ENCODE measurements at regions not wholly inside any gene's neighbourhood (a gene's known extent, or its start where the extent isn't known, plus 50 kb on each side); places are given as distances from the start of the nearest gene placed in this dataset.

DNA sequence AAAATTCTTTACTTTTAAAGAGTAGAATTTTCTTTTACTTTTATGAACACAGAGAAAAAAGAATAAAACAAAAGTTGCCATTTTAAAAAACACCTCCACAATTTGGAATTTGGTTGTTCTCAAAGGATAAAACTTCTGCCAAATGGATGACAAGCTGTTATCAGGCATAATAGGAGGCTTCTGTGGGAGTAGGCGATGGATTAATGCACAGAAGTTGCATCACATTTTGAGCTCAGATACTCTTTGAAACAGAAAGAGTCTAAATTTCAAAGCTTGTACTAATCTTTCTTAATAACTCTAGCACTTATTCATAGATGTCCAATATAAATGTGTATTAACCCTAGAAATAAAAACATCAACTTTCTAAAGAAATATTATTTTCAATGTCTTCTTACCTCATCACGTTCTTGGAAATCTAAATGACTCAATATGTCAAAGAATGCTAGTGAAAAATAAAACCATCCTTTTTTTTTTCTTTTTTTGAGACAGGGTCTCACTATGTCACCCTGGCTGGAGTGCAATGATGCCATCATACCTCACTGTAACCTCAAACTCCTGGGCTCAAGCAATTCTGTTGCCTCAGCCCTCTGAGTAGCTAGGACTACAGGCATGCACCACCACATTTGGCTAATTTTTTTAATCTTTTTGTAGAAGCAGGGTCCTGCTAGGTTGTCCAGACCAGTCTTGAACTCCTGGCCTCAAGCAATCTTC, 112.8 kb upstream of the USP25 start:
- TF ChIP-seq EP300 (IDR thresholded peaks at IDR 0.05) (no peak), POLR2AphosphoS5 (IDR thresholded peaks at IDR 0.05) (no peak), POLR2A (IDR thresholded peaks at IDR 0.05; ENCODE audit: low read depth) (no peak)
- TF ChIP-seq, protein P1, sequence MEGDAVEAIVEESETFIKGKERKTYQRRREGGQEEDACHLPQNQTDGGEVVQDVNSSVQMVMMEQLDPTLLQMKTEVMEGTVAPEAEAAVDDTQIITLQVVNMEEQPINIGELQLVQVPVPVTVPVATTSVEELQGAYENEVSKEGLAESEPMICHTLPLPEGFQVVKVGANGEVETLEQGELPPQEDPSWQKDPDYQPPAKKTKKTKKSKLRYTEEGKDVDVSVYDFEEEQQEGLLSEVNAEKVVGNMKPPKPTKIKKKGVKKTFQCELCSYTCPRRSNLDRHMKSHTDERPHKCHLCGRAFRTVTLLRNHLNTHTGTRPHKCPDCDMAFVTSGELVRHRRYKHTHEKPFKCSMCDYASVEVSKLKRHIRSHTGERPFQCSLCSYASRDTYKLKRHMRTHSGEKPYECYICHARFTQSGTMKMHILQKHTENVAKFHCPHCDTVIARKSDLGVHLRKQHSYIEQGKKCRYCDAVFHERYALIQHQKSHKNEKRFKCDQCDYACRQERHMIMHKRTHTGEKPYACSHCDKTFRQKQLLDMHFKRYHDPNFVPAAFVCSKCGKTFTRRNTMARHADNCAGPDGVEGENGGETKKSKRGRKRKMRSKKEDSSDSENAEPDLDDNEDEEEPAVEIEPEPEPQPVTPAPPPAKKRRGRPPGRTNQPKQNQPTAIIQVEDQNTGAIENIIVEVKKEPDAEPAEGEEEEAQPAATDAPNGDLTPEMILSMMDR (IDR thresholded peaks at IDR 0.05) = no peak

Data from esophagus muscularis mucosa (tissue), 4 donors.